HG02943 (cell line): ENCODE measurements at regions not wholly inside any gene's neighbourhood (a gene's known extent, or its start where the extent isn't known, plus 50 kb on each side); places are given as distances from the start of the nearest gene placed in this dataset.

Experiments used
- ATAC-seq: cut with Tn5 transposase; IDR thresholded peaks from one replicate; pipeline ENCODE4 v1.9.1; 2021; ENCODE audit warnings: mild to moderate bottlenecking, low read depth, moderate library complexity; ENCODE audit not compliant: unreplicated experiment

DNA sequence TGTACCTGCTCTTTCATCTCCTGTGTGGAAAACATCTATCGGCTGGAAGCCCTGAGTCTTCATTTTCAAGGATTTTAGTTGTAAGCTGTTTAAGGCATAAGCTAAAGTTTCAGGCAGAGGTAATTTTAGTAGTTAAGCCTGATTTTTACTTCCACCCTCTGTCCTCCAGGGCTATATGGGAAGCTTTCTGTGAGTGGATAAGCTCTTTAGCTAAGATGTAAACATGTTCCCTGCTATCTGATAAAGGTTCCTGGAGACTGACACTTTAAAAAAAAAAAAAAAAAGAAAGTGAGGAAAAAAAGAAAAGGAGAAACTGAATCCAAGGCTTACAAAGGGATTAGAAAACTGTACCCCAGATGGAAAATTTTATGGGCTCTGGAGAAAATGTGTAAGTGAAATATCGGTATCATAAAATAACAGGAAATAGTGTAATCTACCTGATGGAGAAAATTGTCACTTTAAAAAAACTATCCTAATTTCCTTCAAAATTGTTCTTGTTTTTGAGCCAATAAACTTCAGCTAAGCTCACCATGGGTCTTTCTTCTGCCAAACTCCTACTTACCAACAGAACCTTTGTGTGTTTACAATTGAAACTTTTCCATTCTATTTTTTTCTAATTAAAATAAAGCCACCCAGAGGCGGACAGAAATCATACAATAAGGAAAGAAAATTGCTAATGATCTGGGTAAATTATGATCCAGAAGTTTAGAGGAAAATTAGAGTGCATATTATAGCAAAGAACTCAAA lies 180.5 kb downstream of the TGFB2 start:
- no peak for ATAC-seq

GRCh38 chr1:218526198-218526580 lies 181.1 kb downstream of the TGFB2 start:
- no peak for ATAC-seq

DNA sequence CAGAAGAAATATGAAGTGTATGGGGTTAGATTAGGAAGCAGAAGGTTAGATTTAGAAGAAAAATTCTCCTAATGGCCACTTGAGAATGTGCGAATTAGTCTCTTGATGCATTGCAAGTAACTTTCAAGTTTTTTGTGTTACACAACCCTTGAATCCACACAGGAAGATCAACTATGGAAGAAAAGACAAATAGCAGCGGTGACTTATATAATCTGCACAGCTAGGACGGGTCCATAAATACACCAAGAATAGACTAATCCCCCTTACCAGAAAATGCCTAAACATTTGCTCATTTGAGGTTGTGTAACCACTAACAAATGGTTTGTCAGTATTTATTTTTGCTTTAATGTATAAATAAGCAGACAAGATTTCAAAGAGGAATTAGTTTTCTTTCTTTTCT lies 182.6 kb downstream of the TGFB2 start:
- ATAC-seq = no peak

DNA sequence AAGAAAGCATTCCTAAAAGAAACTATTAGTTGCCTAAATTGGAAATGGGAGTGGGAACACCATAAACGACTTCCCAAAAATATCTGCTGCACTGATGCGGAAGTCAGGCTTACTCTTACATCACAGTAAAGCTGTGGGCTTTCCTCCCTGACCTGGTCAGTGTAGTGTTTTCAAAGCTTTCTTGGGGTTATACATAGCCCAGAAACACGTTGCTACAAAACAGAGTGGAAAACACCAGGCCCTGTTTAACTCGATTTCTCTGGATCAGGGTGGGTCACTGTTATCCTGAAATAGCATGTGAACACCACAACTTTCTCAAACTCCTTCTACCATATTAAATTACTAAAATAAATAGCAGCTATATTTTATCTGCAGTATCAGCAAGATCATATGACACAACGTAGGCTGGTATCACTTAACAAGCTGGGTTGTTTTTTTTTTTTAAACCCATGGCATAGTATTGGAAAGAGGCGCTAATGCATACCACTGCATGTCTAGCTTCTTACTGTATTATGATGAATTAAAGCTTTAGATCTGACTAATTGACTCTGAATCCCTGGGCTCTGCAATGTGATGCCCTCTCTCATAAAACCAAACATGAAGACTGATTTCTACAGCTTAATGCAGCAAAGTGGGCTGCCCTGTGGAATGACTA lies 184.6 kb downstream of the TGFB2 start:
- no peak for ATAC-seq

GRCh38 chr1:218531936-218532335 lies 186.8 kb downstream of the TGFB2 start:
- ATAC-seq = no peak

DNA sequence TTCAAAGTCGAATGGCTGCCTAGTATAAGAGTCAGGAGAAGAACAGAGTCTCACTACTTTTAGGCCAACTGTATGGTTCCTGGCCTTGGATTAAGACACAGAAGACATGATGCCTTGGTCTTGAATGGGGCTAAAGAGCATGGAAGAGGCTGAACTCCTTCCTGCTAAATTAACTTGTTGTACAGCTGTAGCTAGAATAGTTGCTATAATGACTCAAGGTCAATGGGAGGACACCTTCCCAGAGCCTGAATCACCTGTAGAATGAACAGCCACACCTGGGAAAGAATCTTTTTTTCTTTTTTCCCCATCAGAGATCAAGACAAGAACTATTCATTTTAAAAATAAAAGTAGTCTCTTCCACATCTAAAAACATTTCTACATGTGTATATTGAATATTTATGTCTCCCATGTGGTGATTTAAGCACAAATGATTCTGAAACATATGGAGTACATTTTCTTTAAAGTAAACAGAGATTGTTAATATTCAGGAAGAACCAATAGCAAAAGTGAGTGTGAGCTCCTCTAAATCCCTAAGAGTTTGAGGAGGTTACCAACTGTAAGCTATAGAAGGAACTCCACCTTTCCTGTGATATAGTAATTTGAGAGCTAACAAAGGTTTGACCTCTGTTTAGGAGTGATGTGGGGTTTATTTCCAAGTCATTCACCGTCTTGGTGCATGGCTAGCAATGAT lies 191.3 kb downstream of the TGFB2 start:
- no peak for ATAC-seq

- ATAC-seq = no peak
Observed at GRCh38 chr1:218537122-218537913, 192.2 kb downstream of the TGFB2 start.

- no peak for ATAC-seq
Observed at GRCh38 chr1:218538341-218538740, 193.2 kb downstream of the TGFB2 start.

- no peak for ATAC-seq
Observed at GRCh38 chr1:218546314-218546713, 201.2 kb downstream of the TGFB2 start.

GRCh38 chr1:218547957-218548730 lies 203.0 kb downstream of the TGFB2 start:
- no peak for ATAC-seq

DNA sequence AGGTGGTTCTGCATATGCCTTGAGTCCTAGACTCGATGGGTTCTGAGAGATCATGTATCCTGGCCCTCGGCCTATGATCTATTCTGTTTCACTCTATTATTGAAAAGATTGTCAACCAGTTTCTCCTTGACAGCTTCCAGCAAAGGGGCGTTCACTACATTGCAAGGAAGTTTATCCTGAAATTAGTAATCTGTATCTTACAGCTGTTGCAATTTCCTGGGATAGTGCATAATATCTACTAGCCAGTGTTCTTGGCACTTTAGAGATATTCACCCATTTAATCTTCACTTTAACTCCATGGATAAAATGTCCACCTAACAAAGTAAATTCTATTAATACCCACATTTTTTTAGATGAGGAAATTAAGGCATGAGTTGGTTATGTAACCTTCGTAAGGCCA lies 203.6 kb downstream of the TGFB2 start:
- no peak for ATAC-seq

GRCh38 chr1:218553197-218553596 lies 208.1 kb downstream of the TGFB2 start:
- ATAC-seq = no peak

DNA sequence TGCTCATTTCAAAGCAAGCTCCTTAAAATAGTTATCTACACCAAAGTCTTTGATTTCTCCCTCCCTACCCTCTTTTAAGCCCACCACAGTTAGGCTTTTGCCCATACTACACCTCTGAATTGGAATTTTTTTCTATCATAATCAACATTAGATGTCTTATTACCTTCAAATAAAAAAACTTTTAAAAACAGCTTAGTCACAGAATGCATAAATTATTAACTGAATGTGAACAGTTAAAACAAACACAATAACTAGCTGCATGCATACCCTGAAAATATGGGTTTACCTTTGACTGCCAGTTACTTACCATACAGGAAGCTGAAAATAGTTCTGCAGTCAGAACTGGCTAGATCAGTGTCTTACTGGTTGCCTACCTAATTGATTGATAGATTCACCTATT lies 210.9 kb downstream of the TGFB2 start:
- ATAC-seq = no peak

- no peak for ATAC-seq
Observed at GRCh38 chr1:218557731-218558130, 212.6 kb downstream of the TGFB2 start.

- ATAC-seq = no peak
Observed at GRCh38 chr1:218558271-218558810, 213.2 kb downstream of the TGFB2 start.

DNA sequence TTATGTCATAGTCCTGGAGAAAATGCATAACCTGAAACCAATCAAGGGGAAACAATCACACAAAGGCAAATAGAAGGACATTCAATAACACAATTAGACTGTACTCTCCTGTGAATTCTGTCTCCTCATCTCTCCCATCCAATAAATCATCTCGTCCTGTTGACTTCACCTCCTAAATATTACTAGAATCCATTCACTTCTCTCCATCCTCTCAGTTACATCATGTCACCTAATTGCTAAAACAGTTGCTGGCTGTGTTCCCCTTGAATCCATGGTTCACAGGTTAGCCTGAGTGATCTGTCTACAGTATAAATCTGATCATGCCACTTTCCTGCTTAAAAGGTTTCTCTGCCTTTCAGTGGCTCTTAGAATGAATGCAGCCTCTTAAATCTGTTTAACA lies 220.2 kb downstream of the TGFB2 start:
- no peak for ATAC-seq

DNA sequence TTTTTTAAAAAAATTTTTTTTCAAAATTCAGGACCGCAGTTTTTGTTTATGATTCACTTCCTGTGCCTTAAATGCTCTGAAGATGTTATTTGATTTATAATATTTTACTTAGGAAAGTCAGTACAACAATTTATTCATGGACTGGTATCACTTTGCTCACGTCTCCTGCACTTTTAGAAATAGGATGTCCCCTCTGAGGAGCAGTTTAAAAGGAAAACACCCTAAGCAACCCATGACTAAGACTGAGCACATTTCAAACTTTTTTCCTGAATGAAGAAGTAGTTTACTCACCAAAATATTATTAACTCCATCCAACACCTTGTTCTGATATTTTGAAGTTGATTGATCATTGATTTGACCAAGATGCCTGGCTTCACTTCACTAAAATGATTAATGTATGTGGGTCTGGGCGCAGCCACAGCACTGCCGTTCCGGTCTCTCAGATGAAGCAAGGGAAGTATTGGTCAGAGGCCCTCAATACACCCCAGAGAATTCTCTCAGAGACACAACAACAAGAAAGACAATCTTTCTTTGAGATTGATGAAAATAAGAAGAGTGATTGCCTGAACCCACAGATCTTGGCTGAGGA lies 223.9 kb downstream of the TGFB2 start:
- ATAC-seq = no peak

DNA sequence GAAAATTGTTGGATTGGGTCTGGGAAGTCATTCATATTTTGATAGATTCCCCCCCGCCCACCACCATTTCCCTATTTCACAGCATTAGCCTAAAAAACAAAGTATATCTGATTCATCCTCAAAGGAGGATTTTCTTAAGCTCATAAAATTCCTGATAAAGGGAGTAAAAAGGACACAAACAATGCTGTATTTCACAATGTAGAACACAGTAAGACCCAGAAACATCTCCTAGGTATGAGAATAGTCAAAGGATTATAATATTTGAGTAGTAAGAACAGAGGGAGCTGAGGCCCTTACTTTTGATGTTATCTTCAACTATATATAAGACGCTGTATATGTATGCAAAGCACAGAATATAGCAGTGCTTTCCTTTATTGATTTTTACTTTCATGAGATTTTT lies 225.3 kb downstream of the TGFB2 start:
- no peak for ATAC-seq

GRCh38 chr1:218571491-218571890 lies 226.4 kb downstream of the TGFB2 start:
- ATAC-seq = no peak

DNA sequence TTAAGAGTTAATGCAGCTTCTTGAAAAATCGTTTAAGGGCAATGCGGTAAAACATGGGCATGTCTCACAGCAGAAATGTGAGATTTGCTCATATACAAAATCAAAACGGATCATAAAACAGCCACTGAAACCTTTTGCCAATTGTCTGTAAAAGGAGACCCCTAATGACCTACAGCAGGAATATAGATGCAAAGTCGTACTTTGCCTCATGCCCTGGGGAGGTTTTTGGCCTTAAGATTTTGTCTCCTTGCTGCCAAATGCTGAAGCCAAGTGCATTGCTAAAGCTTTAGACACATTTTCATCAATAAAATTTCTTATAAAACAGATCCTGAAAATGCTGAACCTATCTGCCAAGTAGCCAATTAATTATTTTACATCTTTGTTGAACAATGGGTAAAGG lies 226.9 kb downstream of the TGFB2 start:
- no peak for ATAC-seq
